MG63 (cell line): ENCODE measurements at regions not wholly inside any gene's neighbourhood (a gene's known extent, or its start where the extent isn't known, plus 50 kb on each side); places are given as distances from the start of the nearest gene placed in this dataset.
"Not testable (repeated sequence)": the region's sequence is repeated elsewhere in the genome, so short reads cannot be mapped to it uniquely, and the experiment has no call there.

ENCODE experiments used
- DNase-seq: peaks from one replicate; pipeline ENCODE4 v3.0.0-alpha.2; 2020
- H3K27me3 ChIP-seq: fragments of 250-450 bp; sonication (Bioruptor Pico); 2 replicates; pipeline ENCODE4 v1.5.1; 2020; ENCODE audit warnings: mild to moderate bottlenecking, moderate library complexity
- H3K36me3 ChIP-seq: fragments of 250-450 bp; sonication (Bioruptor Pico); 2 replicates; pipeline ENCODE4 v1.5.1; 2020; ENCODE audit warnings: mild to moderate bottlenecking, moderate library complexity
- H3K4me3 ChIP-seq: fragments of 250-450 bp; sonication (Bioruptor Pico); 2 replicates; pipeline ENCODE4 v1.5.1; 2020; ENCODE audit warnings: mild to moderate bottlenecking, moderate library complexity
- H3K9me3 ChIP-seq: fragments of 250-450 bp; sonication (Bioruptor Pico); 2 replicates; pipeline ENCODE4 v1.5.1; 2020; ENCODE audit warnings: mild to moderate bottlenecking, moderate library complexity

DNA sequence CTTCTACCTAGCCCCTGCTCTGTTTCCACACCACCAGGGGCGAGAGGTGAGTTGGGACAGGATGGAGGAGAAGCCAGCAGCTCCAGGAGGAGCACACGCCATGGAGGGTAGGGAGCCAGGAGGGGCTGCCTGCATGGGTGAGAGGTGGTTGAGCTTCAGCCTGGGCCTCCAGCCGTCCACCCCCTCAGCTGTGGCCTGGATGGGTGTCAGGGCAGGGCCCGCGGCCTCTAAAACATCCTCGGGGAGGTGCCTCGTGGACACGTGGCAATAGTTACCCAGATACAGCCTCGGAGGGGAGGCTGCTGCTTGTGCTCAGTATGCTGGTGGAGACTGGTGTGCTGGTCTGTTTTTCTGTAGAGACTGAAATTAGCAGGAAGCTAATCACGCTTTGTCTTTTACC lies 104.7 kb upstream of the GSE1 start:
- no peak for DNase-seq
- Histone ChIP-seq H3K36me3 (no peaks in the 10 kb centered on the region), H3K4me3 (no peak overlapping the region), H3K27me3 (no peaks in the 10 kb centered on the region), H3K9me3 (no peaks in the 10 kb centered on the region)

DNA sequence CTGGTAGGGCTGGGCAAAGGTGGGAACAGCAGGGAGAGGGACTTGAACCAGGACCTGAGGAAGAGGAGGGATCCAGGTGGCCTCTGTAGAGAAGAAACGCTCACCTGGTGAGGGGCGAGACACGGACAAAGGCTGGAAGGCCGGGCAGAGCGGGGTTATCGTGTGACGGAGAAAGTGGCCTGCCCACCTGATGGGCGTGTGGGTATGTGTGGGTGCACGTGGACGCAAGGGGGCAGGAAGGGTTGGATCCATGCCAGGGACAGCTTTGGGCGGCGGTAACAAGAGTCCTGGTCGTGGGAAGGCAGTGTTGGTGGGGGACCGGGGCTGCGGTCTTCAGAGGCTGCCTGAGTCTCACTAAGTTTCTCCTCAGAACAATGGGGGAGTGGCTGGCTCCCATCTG lies 104.1 kb upstream of the GSE1 start:
- Histone ChIP-seq H3K36me3 (no peaks in the 10 kb centered on the region), H3K4me3 (no peak overlapping the region), H3K27me3 (no peaks in the 10 kb centered on the region), H3K9me3 (no peaks in the 10 kb centered on the region)
- no peak for DNase-seq

DNA sequence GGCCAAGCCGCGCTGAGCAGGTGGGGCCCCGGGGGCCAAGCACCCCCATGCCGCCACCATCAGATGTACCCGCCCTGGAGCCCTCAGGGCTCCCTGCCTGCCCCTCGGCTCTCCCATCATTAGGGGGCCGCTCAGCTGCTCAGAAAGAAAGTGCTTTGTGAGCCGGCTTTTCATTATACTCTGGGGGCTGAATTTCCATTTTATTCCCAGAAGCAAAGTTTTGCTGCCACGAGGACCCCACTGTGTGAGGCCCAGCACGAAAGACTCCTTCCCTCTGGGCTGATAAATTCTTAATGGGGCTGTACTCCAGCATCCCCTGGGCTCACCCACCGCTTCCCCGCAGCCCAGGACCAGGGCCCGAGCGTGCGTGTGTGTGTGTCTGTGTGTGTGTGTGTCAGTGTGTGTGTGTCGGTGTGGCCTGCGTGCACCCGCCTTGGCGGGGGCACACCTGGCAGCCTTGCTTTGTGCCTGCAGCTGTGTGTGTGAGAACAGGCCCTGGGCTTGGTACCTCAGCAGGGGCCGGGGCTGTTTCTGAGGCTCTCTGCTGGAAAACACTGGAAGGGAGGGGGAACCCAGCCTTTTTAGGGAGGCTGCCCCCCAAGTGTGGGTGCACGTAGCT lies 103.0 kb upstream of the GSE1 start:
- DNase-seq = no peak
- H3K36me3 ChIP-seq = no peaks in the 10 kb centered on the region
- no peaks in the 10 kb centered on the region for H3K27me3 ChIP-seq
- no peaks in the 10 kb centered on the region for H3K9me3 ChIP-seq
- no peak overlapping the region for H3K4me3 ChIP-seq

DNA sequence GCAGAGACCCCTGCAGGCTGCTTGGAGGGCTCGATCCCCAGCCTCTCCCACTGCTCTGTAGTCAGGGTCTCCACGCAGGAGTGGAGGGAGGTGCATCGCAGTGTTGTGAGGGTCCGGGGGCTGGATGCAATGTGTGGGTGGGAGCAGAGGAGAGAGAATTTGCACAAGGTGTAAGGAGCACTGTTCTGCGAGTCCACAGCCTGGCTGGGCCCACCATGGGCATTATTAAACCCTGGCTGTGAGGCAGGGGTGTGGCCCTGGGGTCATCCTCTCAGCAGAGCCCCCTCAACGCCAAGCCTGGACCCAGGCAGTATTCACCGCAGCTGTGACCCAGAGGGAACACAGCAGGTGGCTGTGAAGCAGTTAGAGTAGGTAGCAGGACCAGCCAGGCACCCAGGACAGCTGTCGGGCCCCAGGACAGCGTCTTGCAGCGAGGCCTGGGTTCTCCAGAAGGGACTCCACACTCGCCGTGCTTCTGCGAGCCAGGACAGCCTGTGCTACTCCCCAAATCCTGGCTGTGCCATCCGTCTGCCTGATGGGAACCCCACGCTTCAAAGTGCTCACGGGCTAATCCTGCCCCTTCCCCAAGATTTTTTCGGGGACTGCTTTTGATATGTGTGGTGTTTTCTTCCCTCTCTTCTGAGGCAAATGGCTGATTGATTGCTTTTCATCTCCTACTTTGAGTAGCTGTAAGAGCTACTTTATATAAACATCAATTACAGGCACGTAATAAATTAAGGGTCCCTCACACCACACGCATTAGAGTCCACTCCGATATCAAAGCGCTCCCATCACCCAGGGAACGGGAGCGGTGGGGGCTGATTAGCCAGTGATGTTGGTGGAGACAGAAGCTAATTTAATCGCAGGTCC lies 100.9 kb upstream of the GSE1 start:
- DNase-seq = no peak
- no peaks in the 10 kb centered on the region for H3K27me3 ChIP-seq

DNA sequence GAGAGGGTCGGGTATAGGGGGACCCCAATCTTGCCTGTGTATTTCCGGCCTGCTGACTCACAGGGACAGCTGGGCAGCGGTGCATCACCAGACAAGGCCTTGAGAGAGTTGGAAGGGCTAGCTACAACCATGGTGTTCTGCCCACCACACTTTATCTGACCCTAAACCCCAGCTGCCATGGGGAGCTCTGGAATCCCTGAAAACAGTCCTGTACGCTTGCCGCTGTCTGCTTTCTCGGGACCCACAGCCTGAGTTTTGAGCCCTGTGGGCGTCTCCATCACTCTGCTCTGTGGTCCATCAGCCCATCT lies 100.4 kb upstream of the GSE1 start:
- H3K27me3 ChIP-seq = no peaks in the 10 kb centered on the region
- H3K36me3 ChIP-seq = no peaks in the 10 kb centered on the region
- H3K9me3 ChIP-seq = no peaks in the 10 kb centered on the region
- no peak overlapping the region for H3K4me3 ChIP-seq
- DNase-seq = no peak

More for the DNA sequence above, 100.9 kb upstream of the GSE1 start:
- Histone ChIP-seq H3K9me3 (no peaks in the 10 kb centered on the region), H3K4me3 (no peak overlapping the region), H3K36me3 (no peaks in the 10 kb centered on the region)

DNA sequence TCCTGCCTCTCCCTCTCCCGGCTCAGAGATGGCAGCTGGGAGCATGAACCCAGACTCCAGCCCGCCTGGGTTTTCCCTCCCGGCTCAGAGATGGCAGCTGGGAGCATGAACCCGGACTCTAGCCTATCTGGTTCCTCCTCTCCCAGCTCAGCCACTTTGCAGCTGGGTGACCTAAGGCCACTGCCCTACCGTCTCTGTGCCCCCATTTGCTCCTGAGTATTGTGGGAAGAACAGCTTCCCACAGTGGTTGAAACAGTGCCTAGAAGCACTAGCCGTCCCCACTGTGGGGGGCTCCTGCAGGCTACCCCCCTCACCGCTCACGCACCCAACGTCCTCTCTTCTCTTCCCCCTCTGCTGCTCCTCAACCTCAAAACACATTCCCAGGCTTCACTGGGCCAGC lies 99.9 kb upstream of the GSE1 start:
- Histone ChIP-seq H3K4me3 (no peak overlapping the region), H3K36me3 (no peaks in the 10 kb centered on the region), H3K9me3 (no peaks in the 10 kb centered on the region), H3K27me3 (no peaks in the 10 kb centered on the region)
- no peak for DNase-seq

DNA sequence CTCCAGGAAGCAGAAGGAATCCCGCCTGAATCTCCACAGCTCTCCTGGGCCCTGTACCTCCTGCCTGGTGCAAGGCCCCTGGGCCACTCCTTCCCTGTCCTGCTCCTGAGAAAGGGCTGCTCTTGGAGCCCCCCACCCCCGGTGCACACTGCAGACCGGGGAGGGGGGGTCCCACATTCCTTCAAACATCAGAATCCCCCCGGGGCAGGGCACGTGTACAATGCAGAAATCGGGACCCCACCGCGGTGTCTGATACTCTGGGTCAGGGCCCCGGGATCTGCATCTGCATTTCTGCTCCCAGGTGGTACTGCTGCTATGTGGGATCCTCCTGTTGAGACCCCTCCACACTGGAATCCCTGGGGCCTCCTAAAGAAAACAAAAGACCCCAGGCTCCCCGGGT lies 99.5 kb upstream of the GSE1 start:
- no peaks in the 10 kb centered on the region for H3K27me3 ChIP-seq
- H3K9me3 ChIP-seq = no peaks in the 10 kb centered on the region
- no peak for DNase-seq
- no peak overlapping the region for H3K4me3 ChIP-seq
- H3K36me3 ChIP-seq = no peaks in the 10 kb centered on the region

DNA sequence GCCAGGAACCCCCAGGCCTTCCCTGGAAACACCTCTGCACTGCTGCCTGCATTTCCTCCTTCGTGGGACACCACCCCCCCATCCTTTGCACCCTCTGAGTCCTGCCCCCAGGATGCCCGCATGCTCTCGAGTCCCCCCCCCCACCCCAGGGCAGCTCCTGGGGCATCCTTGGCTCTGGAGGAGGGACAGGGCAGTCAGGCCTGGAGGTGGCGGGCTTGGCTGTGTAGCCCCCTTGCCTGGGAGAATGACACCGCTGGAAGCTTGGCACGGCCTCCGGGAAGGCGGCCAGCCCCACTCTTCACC lies 98.9 kb upstream of the GSE1 start:
- Histone ChIP-seq H3K4me3 (no peak overlapping the region), H3K9me3 (no peaks in the 10 kb centered on the region), H3K36me3 (no peaks in the 10 kb centered on the region), H3K27me3 (no peaks in the 10 kb centered on the region)
- DNase-seq = no peak

DNA sequence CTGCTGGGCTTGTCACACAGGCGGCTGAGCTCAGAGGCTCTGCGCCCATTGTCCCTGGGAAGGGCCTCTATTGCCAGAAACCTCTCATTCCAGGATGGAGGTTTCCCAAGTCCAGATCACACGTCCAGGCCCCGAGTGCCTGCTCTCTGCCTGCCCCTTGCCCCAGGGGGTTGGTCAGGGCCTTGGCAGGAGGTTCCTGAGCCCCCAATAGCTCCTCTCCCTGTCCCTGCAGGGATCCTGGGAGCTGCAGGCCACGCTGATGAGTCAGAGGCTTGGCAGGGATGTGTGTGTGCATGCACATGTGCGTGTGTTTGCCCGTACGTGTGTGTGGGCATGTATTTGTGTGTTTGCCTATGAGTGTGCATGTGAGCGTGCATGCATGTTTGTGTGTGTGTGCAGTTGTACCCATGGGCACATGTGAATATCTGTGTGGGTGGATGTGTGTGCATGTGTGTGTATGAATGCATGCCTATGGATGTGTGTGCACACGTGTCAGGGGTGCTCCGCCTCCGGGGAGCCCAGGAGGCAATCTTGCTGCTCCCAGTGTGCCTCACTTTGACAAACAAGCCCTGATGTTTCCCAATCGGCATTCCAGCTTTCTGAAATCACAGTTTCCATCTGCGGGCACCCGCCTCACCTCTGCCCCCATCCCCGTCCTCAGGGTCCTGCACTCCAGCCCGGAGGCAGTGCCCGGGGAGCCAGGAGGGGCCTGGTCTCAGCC lies 98.4 kb upstream of the GSE1 start:
- peak; percentile 95 for DNase-seq
- Histone ChIP-seq H3K4me3 (no peak overlapping the region), H3K9me3 (no peaks in the 10 kb centered on the region), H3K27me3 (no peaks in the 10 kb centered on the region), H3K36me3 (no peaks in the 10 kb centered on the region)

DNA sequence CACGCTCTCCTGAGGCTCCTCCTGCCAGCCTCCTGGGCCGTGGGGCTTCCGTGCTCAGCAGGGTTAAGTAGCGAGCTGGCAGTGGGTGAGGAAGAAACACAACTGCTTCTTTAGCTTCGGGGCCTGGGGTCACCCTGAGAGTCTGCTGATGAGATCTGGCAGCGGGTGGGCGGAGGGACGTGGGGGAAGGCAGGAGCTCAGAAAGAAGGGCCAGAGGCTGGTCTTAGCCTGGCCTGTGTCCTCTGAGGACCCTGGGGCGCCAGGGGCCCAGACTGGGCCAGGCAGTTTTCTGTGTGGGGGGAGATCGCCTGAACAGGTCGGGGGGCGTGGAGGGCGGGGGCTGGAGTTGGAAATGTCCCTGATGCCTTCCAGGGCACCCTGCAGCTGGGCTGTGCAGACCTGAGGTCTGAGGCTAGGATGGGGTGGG lies 97.8 kb upstream of the GSE1 start:
- H3K9me3 ChIP-seq = no peaks in the 10 kb centered on the region
- H3K4me3 ChIP-seq = no peak overlapping the region
- no peaks in the 10 kb centered on the region for H3K27me3 ChIP-seq

DNA sequence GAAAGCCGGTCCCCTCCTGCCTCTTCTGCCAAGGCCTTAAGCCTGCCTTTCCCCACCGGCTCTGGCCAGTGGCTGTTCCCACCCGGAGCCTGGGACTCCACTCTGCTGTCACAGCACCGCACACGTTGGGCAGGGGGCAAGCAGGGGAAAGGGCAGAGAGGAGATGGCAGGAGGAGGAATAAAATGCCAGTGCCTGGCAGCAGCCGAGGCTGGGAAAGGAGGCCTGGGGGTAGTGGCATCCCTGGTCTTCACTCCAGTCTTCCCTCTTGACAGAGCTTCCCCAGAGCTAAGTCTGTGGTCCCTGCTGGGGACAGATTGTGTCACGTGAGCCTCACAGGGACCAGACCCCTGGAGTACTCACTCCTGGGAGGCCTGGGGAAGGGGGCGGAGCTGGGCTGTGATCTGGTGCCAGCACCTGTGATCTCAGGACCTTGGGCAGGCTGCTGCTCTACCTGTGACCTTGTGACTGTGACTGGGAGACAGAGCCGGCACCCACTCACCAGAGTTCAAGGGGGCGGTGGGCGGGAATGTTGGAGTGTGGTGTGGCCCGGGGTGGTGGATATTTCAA lies 97.2 kb upstream of the GSE1 start:
- no peak overlapping the region for H3K4me3 ChIP-seq
- DNase-seq = no peak

More for the DNA sequence above, 97.8 kb upstream of the GSE1 start:
- DNase-seq = no peak
- no peaks in the 10 kb centered on the region for H3K36me3 ChIP-seq

DNA sequence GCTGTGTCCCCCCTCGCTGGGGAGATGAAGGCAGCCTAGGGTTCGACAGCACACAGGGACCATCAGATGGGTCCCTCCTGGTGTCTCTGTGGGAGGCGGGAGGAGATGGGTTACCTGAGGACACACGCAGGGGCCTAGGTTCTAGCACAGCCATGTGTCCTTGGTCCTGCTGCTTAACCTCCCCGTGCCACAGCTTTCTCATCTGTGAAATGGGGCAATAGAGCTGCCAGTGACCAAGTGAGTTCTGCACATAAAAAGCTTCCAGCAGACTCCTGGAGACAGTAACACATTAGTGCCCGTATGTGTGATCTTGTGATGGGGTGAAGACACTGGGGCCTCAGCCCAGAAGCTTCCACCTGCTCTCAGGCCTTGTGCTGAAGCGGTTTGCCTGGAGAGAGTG lies 96.0 kb upstream of the GSE1 start:
- Histone ChIP-seq H3K27me3 (no peaks in the 10 kb centered on the region), H3K4me3 (no peak overlapping the region), H3K36me3 (no peaks in the 10 kb centered on the region), H3K9me3 (no peaks in the 10 kb centered on the region)
- DNase-seq = no peak

More for the DNA sequence above, 97.2 kb upstream of the GSE1 start:
- Histone ChIP-seq H3K9me3 (no peaks in the 10 kb centered on the region), H3K27me3 (no peaks in the 10 kb centered on the region), H3K36me3 (no peaks in the 10 kb centered on the region)

DNA sequence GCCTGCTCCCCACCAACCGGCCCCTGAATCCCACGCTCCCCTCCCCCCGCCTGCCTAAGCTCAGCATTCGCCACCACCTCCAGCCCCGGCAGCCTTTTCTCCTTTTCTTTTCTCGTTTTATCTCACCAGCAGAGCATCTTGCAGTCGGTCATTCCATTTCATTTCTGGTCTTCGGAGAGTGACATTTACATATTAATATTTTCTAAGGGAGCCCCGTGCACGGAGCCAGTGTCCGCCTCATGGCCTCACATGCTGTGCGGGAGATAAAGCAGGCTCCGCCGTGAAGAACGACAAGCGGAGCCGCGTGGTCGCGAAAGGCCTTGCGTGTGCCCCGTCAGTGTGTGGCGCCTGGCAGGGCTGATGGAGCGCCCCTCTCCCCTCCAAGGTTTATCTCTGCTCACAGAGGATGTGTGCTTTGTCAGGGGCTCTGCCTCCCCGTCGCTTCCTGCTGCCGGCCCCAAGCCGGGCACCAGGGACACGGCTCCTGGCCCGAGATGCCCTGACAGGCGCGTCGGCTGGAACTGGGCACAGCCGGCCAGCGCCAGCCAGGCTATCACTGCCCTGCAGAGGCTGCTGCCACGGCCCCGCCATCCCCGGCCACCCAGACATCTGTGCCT lies 95.5 kb upstream of the GSE1 start:
- Histone ChIP-seq H3K9me3 (no peaks in the 10 kb centered on the region), H3K27me3 (no peaks in the 10 kb centered on the region), H3K36me3 (no peaks in the 10 kb centered on the region), H3K4me3 (no peak overlapping the region)
- DNase-seq = no peak

DNA sequence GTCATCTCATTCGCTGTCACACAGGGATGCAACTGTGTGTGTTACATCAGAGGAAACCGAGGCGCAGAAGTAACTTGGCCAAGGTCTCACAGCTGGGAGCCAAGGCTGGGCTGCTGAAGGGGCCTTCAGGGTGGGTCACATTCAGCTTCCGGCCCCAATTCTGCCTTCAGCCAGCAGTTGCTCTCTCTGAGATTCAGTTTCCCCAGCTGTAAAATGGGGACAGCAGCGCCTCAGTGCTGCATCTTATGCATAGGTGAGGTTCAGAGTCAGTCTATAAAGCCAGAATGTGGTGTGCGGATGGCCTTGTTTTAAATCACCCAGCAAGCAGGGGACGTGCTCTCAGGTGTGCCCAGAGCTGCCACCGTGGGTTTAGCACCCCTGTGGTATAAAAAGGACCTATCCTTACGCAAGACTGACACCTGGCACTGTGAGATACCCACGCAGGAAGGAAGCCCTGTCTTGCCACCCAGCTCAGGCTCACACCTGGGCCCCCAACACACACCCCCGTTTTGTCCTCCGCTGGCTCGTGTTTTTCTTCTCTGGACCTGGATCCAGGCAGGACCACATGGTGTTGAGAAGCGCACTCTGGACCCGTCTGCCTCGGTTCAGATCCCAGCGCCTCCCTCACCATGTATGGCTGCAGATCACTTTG lies 94.6 kb upstream of the GSE1 start:
- H3K4me3 ChIP-seq = no peak overlapping the region
- no peaks in the 10 kb centered on the region for H3K27me3 ChIP-seq
- DNase-seq = no peak
- H3K9me3 ChIP-seq = no peaks in the 10 kb centered on the region
- H3K36me3 ChIP-seq = no peaks in the 10 kb centered on the region

DNA sequence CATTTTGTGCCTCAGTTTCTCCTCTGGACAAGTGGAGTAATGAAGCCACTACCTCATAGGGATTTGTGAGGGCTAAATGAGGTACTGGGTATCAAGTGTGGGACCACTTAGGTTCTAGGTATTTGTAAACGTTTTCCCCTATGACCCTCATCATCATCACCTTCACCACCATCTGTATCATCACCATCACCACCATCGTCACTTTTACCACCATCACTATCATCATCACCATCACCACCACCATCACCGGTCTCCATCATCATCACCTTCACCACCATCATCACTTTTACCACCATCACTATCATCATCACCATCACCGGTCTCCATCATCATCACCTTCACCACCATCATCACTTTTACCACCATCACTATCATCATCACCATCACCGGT lies 94.1 kb upstream of the GSE1 start:
- not testable (repeated sequence) for H3K36me3 ChIP-seq, H3K27me3 ChIP-seq, H3K9me3 ChIP-seq, H3K4me3 ChIP-seq, DNase-seq

DNA sequence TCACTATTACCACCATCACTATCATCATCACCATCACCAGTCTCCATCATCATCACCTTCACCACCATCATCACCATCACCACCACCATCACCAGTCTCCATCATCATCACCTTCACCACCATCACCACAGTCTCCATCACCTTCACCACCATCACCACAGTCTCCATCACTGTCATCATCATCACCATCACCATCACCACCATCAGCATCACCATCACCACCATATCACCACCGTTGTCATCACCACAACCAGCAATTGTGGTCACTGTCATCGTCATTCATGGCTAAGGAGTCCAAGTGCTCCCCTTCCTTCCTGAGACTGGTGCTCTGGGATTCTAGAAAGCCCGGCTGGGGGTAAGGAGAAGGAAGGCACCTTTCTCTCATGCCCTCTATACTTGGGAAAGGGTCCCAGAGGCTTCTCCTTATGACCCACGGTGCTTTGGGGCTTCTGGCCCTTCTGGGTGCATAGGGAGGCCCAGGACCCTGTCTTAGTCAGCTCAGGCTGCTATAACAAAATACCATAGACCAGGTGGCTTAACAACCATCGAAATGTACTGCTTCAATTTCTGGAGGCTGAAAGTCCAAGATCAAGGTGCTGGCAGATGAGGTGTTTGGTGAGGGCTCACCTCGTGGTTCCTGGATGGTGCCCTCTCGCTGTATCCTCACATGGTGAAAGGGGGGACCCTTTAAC lies 93.4 kb upstream of the GSE1 start:
- H3K27me3 ChIP-seq = no peaks in the 10 kb centered on the region
- H3K4me3 ChIP-seq = no peak overlapping the region
- no peaks in the 10 kb centered on the region for H3K9me3 ChIP-seq
- no peaks in the 10 kb centered on the region for H3K36me3 ChIP-seq
- DNase-seq = no peak
